HG03354 (cell line): ENCODE measurements at regions not wholly inside any gene's neighbourhood (a gene's known extent, or its start where the extent isn't known, plus 50 kb on each side); places are given as distances from the start of the nearest gene placed in this dataset.
"Not testable (repeated sequence)": the region's sequence is repeated elsewhere in the genome, so short reads cannot be mapped to it uniquely, and the experiment has no call there.

ENCODE experiments used
- ATAC-seq: cut with Tn5 transposase; IDR thresholded peaks from one replicate; pipeline ENCODE4 v1.9.1; 2021; ENCODE audit warnings: mild to moderate bottlenecking; ENCODE audit not compliant: unreplicated experiment, poor library complexity, severe bottlenecking

- no peak for ATAC-seq
These were observed 94.8 kb downstream of the ARRDC3 start for GRCh38 chr5:91288118-91288916.

- not testable (repeated sequence) for ATAC-seq
These were observed 98.1 kb downstream of the ARRDC3 start for GRCh38 chr5:91285062-91285461.

- ATAC-seq, result no peak
These were observed 99.2 kb downstream of the ARRDC3 start for GRCh38 chr5:91283899-91284298.

- no peak for ATAC-seq
These were observed 99.8 kb downstream of the ARRDC3 start for GRCh38 chr5:91283326-91283725.

- ATAC-seq, result no peak
These were observed 100.9 kb downstream of the ARRDC3 start for GRCh38 chr5:91282210-91282609.

- no peak for ATAC-seq
These were observed 101.7 kb downstream of the ARRDC3 start for GRCh38 chr5:91281401-91281800.

- peak; percentile 95 for ATAC-seq
These were observed 102.5 kb downstream of the ARRDC3 start for GRCh38 chr5:91280362-91281269.

GRCh38 chr5:91277840-91278239 is 105.3 kb downstream of the ARRDC3 start:
- no peak for ATAC-seq

GRCh38 chr5:91277093-91277626 is 106.0 kb downstream of the ARRDC3 start:
- no peak for ATAC-seq

- ATAC-seq, result peak; percentile 91
These were observed 110.3 kb downstream of the ARRDC3 start for GRCh38 chr5:91272858-91273257.

- ATAC-seq, result peak; percentile 62
These were observed 111.1 kb downstream of the ARRDC3 start for GRCh38 chr5:91271999-91272398.

GRCh38 chr5:91269198-91269597 is 113.9 kb downstream of the ARRDC3 start:
- no peak for ATAC-seq

- peak; percentile 88 for ATAC-seq
These were observed 116.9 kb downstream of the ARRDC3 start for GRCh38 chr5:91266184-91266705.

GRCh38 chr5:91264311-91265051 is 118.6 kb downstream of the ARRDC3 start:
- no peak for ATAC-seq

GRCh38 chr5:91263898-91264297 is 119.2 kb downstream of the ARRDC3 start:
- ATAC-seq, result no peak

GRCh38 chr5:91257301-91257700 is 125.8 kb downstream of the ARRDC3 start:
- ATAC-seq, result no peak

- no peak for ATAC-seq
These were observed 127.0 kb downstream of the ARRDC3 start for GRCh38 chr5:91256142-91256524.

GRCh38 chr5:91255396-91256141 is 127.5 kb downstream of the ARRDC3 start:
- no peak for ATAC-seq

GRCh38 chr5:91252916-91253315 is 130.2 kb downstream of the ARRDC3 start:
- ATAC-seq, result no peak
